Esophagus muscularis mucosa (tissue), 4 donors: ENCODE measurements at regions not wholly inside any gene's neighbourhood (a gene's known extent, or its start where the extent isn't known, plus 50 kb on each side); places are given as distances from the start of the nearest gene placed in this dataset.

Experiments used
- DNase-seq: peaks from one replicate; pipeline ENCODE4 v3.0.0-alpha.2; 2017; ENCODE audit errors: extremely low spot score
- H3K27ac ChIP-seq, 4 donors: fragments of 200-600 bp; sonication (generic); replicated peaks in 1 of 4; 1 replicate in 3 of 4; 2 replicates in 1 of 4; pipeline ENCODE4 v1.5.1; 2016 to 2019; ENCODE audit warnings: mild to moderate bottlenecking in 1 of 4
- H3K27me3 ChIP-seq, 4 donors: fragments of 200-600 bp; sonication (generic); one replicate each; pipeline versions ENCODE4 v1.5.1 to v1.6.0; 2016 to 2019
- H3K36me3 ChIP-seq, 4 donors: fragments of 200-600 bp; sonication (generic); one replicate each; pipeline ENCODE4 v1.5.1; 2016 to 2019
- H3K4me1 ChIP-seq, 4 donors: fragments of 200-600 bp; sonication (generic); one replicate each; pipeline ENCODE4 v1.5.1; 2016 to 2019
- H3K4me3 ChIP-seq, 4 donors: fragments of 200-600 bp; sonication (generic); 1 replicate in 2 of 4; 2 replicates in 2 of 4; pipeline ENCODE4 v1.5.1; 2016 to 2019; ENCODE audit warnings: mild to moderate bottlenecking in 4 of 4, moderate library complexity in 1 of 4
- H3K9me3 ChIP-seq, 4 donors: fragments of 200-600 bp; sonication (generic); 1 replicate in 3 of 4; 2 replicates in 1 of 4; pipeline ENCODE4 v1.5.1; 2016 to 2019
- CTCF ChIP-seq, 3 experiments: fragments of 200-600 bp in 2 of 3; fragments of 450-650 bp in 1 of 3; sonication (generic) in 2 of 3; IDR thresholded peaks; one replicate each; pipeline ENCODE4 v1.5.1; 2017 to 2019; ENCODE audit warnings: antibody characterized with exemption in 3 of 3, mild to moderate bottlenecking in 2 of 3, moderate library complexity in 1 of 3
- EP300 ChIP-seq: sonication (generic); formaldehyde crosslinking; IDR thresholded peaks from one replicate; pipeline ENCODE4 v1.6.1; 2017; ENCODE audit warnings: antibody characterized with exemption
- POLR2A ChIP-seq: fragments of 450-650 bp; IDR thresholded peaks from one replicate; pipeline ENCODE4 v1.6.1; 2017; ENCODE audit warnings: antibody characterized with exemption, moderate library complexity, mild to moderate bottlenecking, low read depth
- POLR2AphosphoS5 ChIP-seq, 2 donors: sonication (generic); formaldehyde crosslinking; IDR thresholded peaks; one replicate each; pipeline ENCODE4 v1.6.1; 2017; ENCODE audit warnings: antibody characterized with exemption in 2 of 2
- WGBS: methylation state at CpG from one replicate; pipeline ENCODE4 v1.1.5; 2018; 5-methylcytosine and 5-hydroxymethylcytosine counted together
- intact Hi-C: fragments of 100-400 bp; cut with DNase I; formaldehyde crosslinking; loops from one replicate; pipeline ENCODE4 v1.15.1; 2023

- Histone ChIP-seq H3K36me3 (no peaks in the 10 kb centered on the region), H3K4me1 (no peaks in the 10 kb centered on the region), H3K27ac (no peak overlapping the region), H3K27me3 (peaks cover 0 to 43% (median 0%) of the 10 kb centered on the region in 4 donors), H3K9me3 (peaks cover 0 to 6% (median 2%) of the 10 kb centered on the region in 4 donors), H3K4me3 (no peak overlapping the region)
- TF ChIP-seq POLR2A (no peak), POLR2AphosphoS5 (IDR thresholded peaks at IDR 0.05) (no peak), CTCF (IDR thresholded peaks at IDR 0.05) (no peak), EP300 (no peak)
- intact Hi-C loops = no loop called here
- WGBS = 90% methylated on average over 3 of the region's 3 CpGs
- no peak for DNase-seq
These were observed 58.6 kb upstream of the TMPRSS2 start for GRCh38 chr21:41566500-41567014.

- no peak for TF ChIP-seq POLR2AphosphoS5 (IDR thresholded peaks at IDR 0.05)
- TF ChIP-seq CTCF (IDR thresholded peaks at IDR 0.05) = no peak
- TF ChIP-seq EP300 = no peak
- no peak for TF ChIP-seq POLR2A
- no peaks in the 10 kb centered on the region for H3K4me1 ChIP-seq
- intact Hi-C loops = no loop called here
- H3K36me3 ChIP-seq = no peaks in the 10 kb centered on the region
- DNase-seq = no peak
- H3K9me3 ChIP-seq = no peaks in the 10 kb centered on the region
- peaks cover 0 to 51% (median 0%) of the 10 kb centered on the region in 4 donors for H3K27me3 ChIP-seq
- no peak overlapping the region for H3K4me3 ChIP-seq
- WGBS = 76% methylated on average over 11 of the region's 11 CpGs
- no peak overlapping the region for H3K27ac ChIP-seq
These were observed 57.6 kb upstream of the TMPRSS2 start for GRCh38 chr21:41565550-41565949.

- intact Hi-C loops = no loop called here
- H3K27ac ChIP-seq = no peak overlapping the region
- no peak overlapping the region for H3K4me3 ChIP-seq
- H3K27me3 ChIP-seq = peaks cover 0 to 53% (median 0%) of the 10 kb centered on the region in 4 donors
- 51% methylated on average over 10 of the region's 10 CpGs for WGBS
- H3K36me3 ChIP-seq = no peaks in the 10 kb centered on the region
- no peaks in the 10 kb centered on the region for H3K4me1 ChIP-seq
- no peaks in the 10 kb centered on the region for H3K9me3 ChIP-seq
- TF ChIP-seq POLR2AphosphoS5 (IDR thresholded peaks at IDR 0.05) (no peak), CTCF (IDR thresholded peaks at IDR 0.05) (no peak), EP300 (no peak), POLR2A (no peak)
- DNase-seq = no peak
These were observed 56.9 kb upstream of the TMPRSS2 start for GRCh38 chr21:41564871-41565274.

- H3K27ac ChIP-seq = no peak overlapping the region
- no peaks in the 10 kb centered on the region for H3K9me3 ChIP-seq
- H3K36me3 ChIP-seq = no peaks in the 10 kb centered on the region
- H3K27me3 ChIP-seq = peaks cover 0 to 42% (median 0%) of the 10 kb centered on the region in 4 donors
- intact Hi-C loops = no loop called here
- no peak for DNase-seq
- WGBS = 79% methylated on average over 23 of the region's 26 CpGs
- TF ChIP-seq EP300 (no peak), POLR2A (no peak), POLR2AphosphoS5 (IDR thresholded peaks at IDR 0.05) (no peak), CTCF (IDR thresholded peaks at IDR 0.05) (no peak)
- H3K4me1 ChIP-seq = no peaks in the 10 kb centered on the region
- no peak overlapping the region for H3K4me3 ChIP-seq
These were observed 54.4 kb upstream of the TMPRSS2 start for GRCh38 chr21:41562101-41563000.
